ENCODE measurements at regions not wholly inside any gene's neighbourhood (a gene's known extent, or its start where the extent isn't known, plus 50 kb on each side); places are given as distances from the start of the nearest gene placed in this dataset.

DNA sequence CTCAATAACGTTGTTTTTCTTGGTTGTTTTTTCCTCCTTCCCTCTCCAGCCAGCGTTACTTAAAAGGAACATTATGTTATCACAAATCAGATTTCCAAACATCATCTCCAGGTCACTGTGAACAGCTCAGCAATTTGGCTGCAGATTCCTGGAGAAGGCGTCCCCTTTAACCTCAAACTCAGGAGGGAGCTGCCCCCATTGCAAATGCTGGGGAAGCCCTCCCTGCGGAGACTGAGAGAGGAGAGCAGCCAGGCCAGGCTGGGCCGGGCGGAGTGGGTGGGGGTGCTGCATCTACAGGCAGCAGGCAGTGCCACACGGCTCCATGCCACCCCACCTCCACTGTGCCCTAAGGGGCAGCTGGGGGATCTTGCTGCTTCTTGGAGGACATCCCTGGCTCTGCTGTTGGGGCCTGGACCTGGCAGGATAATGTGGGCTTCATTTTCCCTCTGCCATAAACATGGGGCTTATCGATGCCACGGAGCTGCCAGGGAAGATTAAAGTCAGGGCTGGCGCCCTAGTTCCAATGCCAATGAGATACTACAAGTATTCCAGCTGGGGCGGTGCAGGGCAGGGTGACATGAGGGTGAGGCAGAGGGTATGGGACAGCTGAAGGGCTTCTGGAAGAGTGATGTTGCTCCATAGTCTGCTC, 148.8 kb downstream of the PJA1 start:
- no peaks in the 10 kb centered on the region for H3K9me3 ChIP-seq (ENCODE audit: control insufficient read depth, insufficient read depth, low read depth, low read length)
- H3K36me3 ChIP-seq (ENCODE audit: control insufficient read depth, insufficient read depth, low read length), result no peaks in the 10 kb centered on the region
- H3K79me2 ChIP-seq (ENCODE audit: control insufficient read depth, insufficient read depth, low read length), result no peaks in the 10 kb centered on the region
- no peak for DNase-seq (ENCODE audit: low read depth in 2 of 2)
- H3K4me2 ChIP-seq (ENCODE audit: extremely low read depth, insufficient read depth, low read length), result no peak overlapping the region
- TF ChIP-seq EZH2 (IDR thresholded peaks at IDR 0.05; ENCODE audit: low read length, missing control alignments), result no peak
- TF ChIP-seq, protein P1, sequence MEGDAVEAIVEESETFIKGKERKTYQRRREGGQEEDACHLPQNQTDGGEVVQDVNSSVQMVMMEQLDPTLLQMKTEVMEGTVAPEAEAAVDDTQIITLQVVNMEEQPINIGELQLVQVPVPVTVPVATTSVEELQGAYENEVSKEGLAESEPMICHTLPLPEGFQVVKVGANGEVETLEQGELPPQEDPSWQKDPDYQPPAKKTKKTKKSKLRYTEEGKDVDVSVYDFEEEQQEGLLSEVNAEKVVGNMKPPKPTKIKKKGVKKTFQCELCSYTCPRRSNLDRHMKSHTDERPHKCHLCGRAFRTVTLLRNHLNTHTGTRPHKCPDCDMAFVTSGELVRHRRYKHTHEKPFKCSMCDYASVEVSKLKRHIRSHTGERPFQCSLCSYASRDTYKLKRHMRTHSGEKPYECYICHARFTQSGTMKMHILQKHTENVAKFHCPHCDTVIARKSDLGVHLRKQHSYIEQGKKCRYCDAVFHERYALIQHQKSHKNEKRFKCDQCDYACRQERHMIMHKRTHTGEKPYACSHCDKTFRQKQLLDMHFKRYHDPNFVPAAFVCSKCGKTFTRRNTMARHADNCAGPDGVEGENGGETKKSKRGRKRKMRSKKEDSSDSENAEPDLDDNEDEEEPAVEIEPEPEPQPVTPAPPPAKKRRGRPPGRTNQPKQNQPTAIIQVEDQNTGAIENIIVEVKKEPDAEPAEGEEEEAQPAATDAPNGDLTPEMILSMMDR (conservative IDR thresholded peaks at IDR 0.05 in 1 of 2, IDR thresholded peaks at IDR 0.05 in 1 of 2; ENCODE audit: low read depth in 1 of 2, low read length in 2 of 2), result no peak
- H3K9ac ChIP-seq (ENCODE audit: insufficient read depth, low read length), result no peak overlapping the region
- no peak overlapping the region for H3K4me3 ChIP-seq (replicated peaks in 1 of 4; ENCODE audit: control extremely low read depth in 1 of 4, insufficient read depth in 1 of 4, low read depth in 3 of 4, low read length in 4 of 4)
- H3K27ac ChIP-seq (ENCODE audit: insufficient read depth, low read length), result no peak overlapping the region
- no peaks in the 10 kb centered on the region for H4K20me1 ChIP-seq (ENCODE audit: control insufficient read depth, extremely low read depth, insufficient read depth, low read length)
- no peak overlapping the region for H2AFZ ChIP-seq (ENCODE audit: low read length)
- H3K4me1 ChIP-seq (ENCODE audit: control insufficient read depth, extremely low read depth, insufficient read depth, low read length), result peaks cover 2% of the 10 kb centered on the region
- no peaks in the 10 kb centered on the region for H3K27me3 ChIP-seq (ENCODE audit: control insufficient read depth, insufficient read depth, low read length)

DNA sequence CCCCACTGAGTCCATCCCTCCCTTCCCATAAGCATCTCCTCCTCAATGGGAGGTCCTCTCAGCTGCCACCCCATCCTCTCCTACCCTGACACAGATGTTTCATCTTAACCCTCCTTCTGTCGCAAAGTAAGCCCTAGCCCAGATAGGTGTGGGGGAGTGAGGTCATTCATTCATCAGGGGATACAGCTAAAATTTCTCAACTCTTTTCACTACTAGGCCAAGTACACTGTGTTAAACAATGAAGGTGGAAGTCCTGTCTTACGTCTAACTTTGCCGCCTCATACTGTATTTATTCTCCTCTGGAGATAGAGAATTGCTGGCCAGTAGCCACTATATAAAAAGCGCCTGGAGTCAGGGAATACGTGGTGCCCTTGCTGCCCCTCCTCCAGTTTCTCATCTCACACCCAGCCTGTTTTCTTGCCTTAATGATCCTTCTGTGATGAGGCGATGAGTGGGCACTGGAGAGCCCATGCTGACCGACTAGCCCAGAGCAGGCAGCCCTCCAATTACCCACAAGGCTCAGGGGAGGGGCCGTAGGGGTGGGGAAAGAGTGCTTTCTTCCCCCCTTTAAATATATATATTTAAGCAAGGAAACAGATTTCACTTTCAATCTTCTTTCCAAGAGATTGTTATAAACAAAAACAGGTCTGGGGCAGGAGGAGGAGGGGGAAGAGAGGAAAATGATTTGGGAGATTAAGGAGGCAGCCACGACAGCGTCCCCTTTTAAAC, 149.5 kb downstream of the PJA1 start:
- H3K4me1 ChIP-seq (ENCODE audit: control insufficient read depth, extremely low read depth, insufficient read depth, low read length), result peaks cover 2% of the 10 kb centered on the region
- H3K27me3 ChIP-seq (ENCODE audit: control insufficient read depth, insufficient read depth, low read length), result no peaks in the 10 kb centered on the region
- TF ChIP-seq, protein P1 (conservative IDR thresholded peaks at IDR 0.05 in 1 of 2, IDR thresholded peaks at IDR 0.05 in 1 of 2; ENCODE audit: low read depth in 1 of 2, low read length in 2 of 2), result no peak
- no peak for TF ChIP-seq EZH2 (IDR thresholded peaks at IDR 0.05; ENCODE audit: low read length, missing control alignments)
- H3K27ac ChIP-seq (ENCODE audit: insufficient read depth, low read length), result no peak overlapping the region
- no peaks in the 10 kb centered on the region for H3K79me2 ChIP-seq (ENCODE audit: control insufficient read depth, insufficient read depth, low read length)
- no peak overlapping the region for H3K4me2 ChIP-seq (ENCODE audit: extremely low read depth, insufficient read depth, low read length)
- no peak for DNase-seq (ENCODE audit: low read depth in 2 of 2)
- H2AFZ ChIP-seq (ENCODE audit: low read length), result no peak overlapping the region
- no peaks in the 10 kb centered on the region for H4K20me1 ChIP-seq (ENCODE audit: control insufficient read depth, extremely low read depth, insufficient read depth, low read length)
- no peak overlapping the region for H3K4me3 ChIP-seq (replicated peaks in 1 of 4; ENCODE audit: control extremely low read depth in 1 of 4, insufficient read depth in 1 of 4, low read depth in 3 of 4, low read length in 4 of 4)
- H3K9me3 ChIP-seq (ENCODE audit: control insufficient read depth, insufficient read depth, low read depth, low read length), result no peaks in the 10 kb centered on the region
- no peaks in the 10 kb centered on the region for H3K36me3 ChIP-seq (ENCODE audit: control insufficient read depth, insufficient read depth, low read length)
- H3K9ac ChIP-seq (ENCODE audit: insufficient read depth, low read length), result no peak overlapping the region

DNA sequence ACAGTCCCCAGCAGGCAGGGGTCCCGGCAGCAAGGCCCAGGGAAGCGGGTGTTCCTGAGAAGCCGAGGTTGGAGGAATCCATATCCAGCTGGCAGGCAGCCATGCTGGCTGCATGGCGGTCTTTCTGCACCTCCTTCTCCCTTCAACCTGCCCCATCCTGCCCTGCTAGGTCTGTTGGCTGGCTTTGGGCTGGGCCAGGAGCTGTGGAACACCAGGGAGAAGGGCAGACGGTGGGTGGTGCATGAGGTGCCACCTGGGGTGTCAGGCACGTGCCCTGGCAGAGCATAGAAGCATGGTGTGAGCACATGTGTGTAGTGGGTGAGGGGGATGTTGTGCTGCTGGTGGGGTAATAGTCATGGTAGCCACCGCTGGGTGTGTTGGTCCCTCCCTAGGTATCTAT, 150.1 kb downstream of the PJA1 start:
- Histone ChIP-seq H3K9me3 (ENCODE audit: control insufficient read depth, insufficient read depth, low read depth, low read length) (no peaks in the 10 kb centered on the region), H3K27me3 (ENCODE audit: control insufficient read depth, insufficient read depth, low read length) (no peaks in the 10 kb centered on the region), H3K79me2 (ENCODE audit: control insufficient read depth, insufficient read depth, low read length) (no peaks in the 10 kb centered on the region), H3K4me1 (ENCODE audit: control insufficient read depth, extremely low read depth, insufficient read depth, low read length) (peaks cover 2% of the 10 kb centered on the region), H3K4me2 (ENCODE audit: extremely low read depth, insufficient read depth, low read length) (no peak overlapping the region), H3K9ac (ENCODE audit: insufficient read depth, low read length) (no peak overlapping the region), H3K27ac (ENCODE audit: insufficient read depth, low read length) (no peak overlapping the region), H2AFZ (ENCODE audit: low read length) (no peak overlapping the region), H3K36me3 (ENCODE audit: control insufficient read depth, insufficient read depth, low read length) (no peaks in the 10 kb centered on the region), H4K20me1 (ENCODE audit: control insufficient read depth, extremely low read depth, insufficient read depth, low read length) (no peaks in the 10 kb centered on the region), H3K4me3 (replicated peaks in 1 of 4; ENCODE audit: control extremely low read depth in 1 of 4, insufficient read depth in 1 of 4, low read depth in 3 of 4, low read length in 4 of 4) (no peak overlapping the region)
- no peak for DNase-seq (ENCODE audit: low read depth in 2 of 2)
- TF ChIP-seq EZH2 (IDR thresholded peaks at IDR 0.05; ENCODE audit: low read length, missing control alignments), result no peak
- TF ChIP-seq, protein P1 (conservative IDR thresholded peaks at IDR 0.05 in 1 of 2, IDR thresholded peaks at IDR 0.05 in 1 of 2; ENCODE audit: low read depth in 1 of 2, low read length in 2 of 2), result no peak
